ENCODE measurements at regions not wholly inside any gene's neighbourhood (a gene's known extent, or its start where the extent isn't known, plus 50 kb on each side); places are given as distances from the start of the nearest gene placed in this dataset.

DNA sequence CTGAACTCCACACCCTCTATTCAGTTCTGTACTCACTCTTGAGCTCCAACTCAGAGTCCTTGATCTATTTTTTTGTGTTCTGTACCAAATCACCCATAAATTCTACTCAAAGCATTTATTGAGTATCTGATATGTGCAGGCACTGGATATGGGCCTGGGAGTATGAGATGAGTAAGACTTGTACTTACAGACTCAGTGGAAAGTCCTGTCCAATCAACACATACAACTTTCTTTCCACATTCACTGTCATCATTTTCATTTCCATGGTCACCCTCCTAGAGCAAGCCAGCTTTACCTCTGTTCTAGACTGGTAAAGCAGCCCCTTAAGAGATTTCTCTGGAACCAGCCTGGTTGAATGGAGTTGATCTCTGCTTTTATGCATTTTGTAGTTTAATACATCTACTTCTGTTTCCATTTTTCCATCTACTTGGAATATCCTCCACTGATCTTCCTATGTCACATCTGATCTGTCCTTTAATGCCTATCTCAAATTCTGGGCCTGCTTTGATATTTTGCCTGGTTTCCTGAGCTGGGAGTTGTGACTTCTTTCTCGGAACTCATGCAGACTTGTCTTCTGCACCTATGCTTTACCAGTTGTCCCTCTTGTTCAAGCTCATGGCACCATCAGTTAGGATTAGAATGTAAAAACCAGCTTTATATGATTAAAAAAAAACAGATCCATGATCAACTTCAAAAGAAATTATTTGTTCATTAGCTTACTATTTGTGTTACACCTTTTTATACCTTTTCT, 96.9 kb upstream of the GLS start:
- TF ChIP-seq, protein P1, sequence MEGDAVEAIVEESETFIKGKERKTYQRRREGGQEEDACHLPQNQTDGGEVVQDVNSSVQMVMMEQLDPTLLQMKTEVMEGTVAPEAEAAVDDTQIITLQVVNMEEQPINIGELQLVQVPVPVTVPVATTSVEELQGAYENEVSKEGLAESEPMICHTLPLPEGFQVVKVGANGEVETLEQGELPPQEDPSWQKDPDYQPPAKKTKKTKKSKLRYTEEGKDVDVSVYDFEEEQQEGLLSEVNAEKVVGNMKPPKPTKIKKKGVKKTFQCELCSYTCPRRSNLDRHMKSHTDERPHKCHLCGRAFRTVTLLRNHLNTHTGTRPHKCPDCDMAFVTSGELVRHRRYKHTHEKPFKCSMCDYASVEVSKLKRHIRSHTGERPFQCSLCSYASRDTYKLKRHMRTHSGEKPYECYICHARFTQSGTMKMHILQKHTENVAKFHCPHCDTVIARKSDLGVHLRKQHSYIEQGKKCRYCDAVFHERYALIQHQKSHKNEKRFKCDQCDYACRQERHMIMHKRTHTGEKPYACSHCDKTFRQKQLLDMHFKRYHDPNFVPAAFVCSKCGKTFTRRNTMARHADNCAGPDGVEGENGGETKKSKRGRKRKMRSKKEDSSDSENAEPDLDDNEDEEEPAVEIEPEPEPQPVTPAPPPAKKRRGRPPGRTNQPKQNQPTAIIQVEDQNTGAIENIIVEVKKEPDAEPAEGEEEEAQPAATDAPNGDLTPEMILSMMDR (IDR thresholded peaks at IDR 0.05) = no peak
- TF ChIP-seq SIN3A (IDR thresholded peaks at IDR 0.05; ENCODE audit: borderline replicate concordance, insufficient read depth, low read depth, low read length) = no peak
- no peak for TF ChIP-seq POLR2AphosphoS5 (IDR thresholded peaks at IDR 0.05; ENCODE audit: low read depth, low read length)

All from Panc1 (cell line).